WERI-Rb-1 (cell line): ENCODE measurements at regions not wholly inside any gene's neighbourhood (a gene's known extent, or its start where the extent isn't known, plus 50 kb on each side); places are given as distances from the start of the nearest gene placed in this dataset.

Experiments used
- DNase-seq: peaks from one replicate; pipeline ENCODE4 v3.0.0-alpha.2; 2020
- H3K27ac ChIP-seq: fragments of 250-450 bp; sonication (Bioruptor Pico); 2 replicates; pipeline ENCODE4 v1.5.1; 2020; ENCODE audit warnings: mild to moderate bottlenecking, moderate library complexity
- H3K27me3 ChIP-seq: fragments of 250-450 bp; sonication (Bioruptor Pico); 2 replicates; pipeline ENCODE4 v1.5.1; 2021; ENCODE audit warnings: mild to moderate bottlenecking, low read depth, moderate library complexity; ENCODE audit not compliant: insufficient read depth, severe bottlenecking
- H3K36me3 ChIP-seq: fragments of 250-450 bp; sonication (Bioruptor Pico); 2 replicates; pipeline ENCODE4 v1.5.1; 2020; ENCODE audit warnings: mild to moderate bottlenecking, moderate library complexity
- H3K4me3 ChIP-seq: 2 replicates; pipeline ENCODE4 v1.5.1; 2011; ENCODE audit warnings: low read depth, mild to moderate bottlenecking, control low read depth, low read length
- H3K9me3 ChIP-seq: fragments of 250-450 bp; sonication (Bioruptor Pico); 2 replicates; pipeline ENCODE4 v1.5.1; 2021; ENCODE audit warnings: mild to moderate bottlenecking, moderate library complexity; ENCODE audit not compliant: severe bottlenecking
- CTCF ChIP-seq: IDR thresholded peaks from 2 replicates; pipeline ENCODE4 v1.5.1; 2011; ENCODE audit warnings: low read depth, mild to moderate bottlenecking, control low read depth, inconsistent platforms, low read length

- Histone ChIP-seq H3K4me3 (no peak overlapping the region), H3K27ac (no peak overlapping the region), H3K36me3 (no peaks in the 10 kb centered on the region), H3K27me3 (no peaks in the 10 kb centered on the region), H3K9me3 (peaks cover 10% of the 10 kb centered on the region)
- no peak for DNase-seq
- TF ChIP-seq CTCF, result no peak
Observed at GRCh38 chr2:21748501-21748900, 624.7 kb downstream of the TDRD15 start.

- Histone ChIP-seq H3K36me3 (no peaks in the 10 kb centered on the region), H3K27me3 (no peaks in the 10 kb centered on the region), H3K9me3 (no peaks in the 10 kb centered on the region), H3K27ac (no peak overlapping the region), H3K4me3 (no peak overlapping the region)
- peak; percentile 36 for DNase-seq
- peak; percentile 60 for TF ChIP-seq CTCF
Observed at GRCh38 chr2:21754164-21754788, 630.5 kb downstream of the TDRD15 start.

- no peak for TF ChIP-seq CTCF
- no peaks in the 10 kb centered on the region for H3K36me3 ChIP-seq
- no peaks in the 10 kb centered on the region for H3K27me3 ChIP-seq
- DNase-seq, result no peak
- H3K9me3 ChIP-seq, result no peaks in the 10 kb centered on the region
- H3K27ac ChIP-seq, result no peak overlapping the region
- no peak overlapping the region for H3K4me3 ChIP-seq
Observed at GRCh38 chr2:21757805-21758430, 634.1 kb downstream of the TDRD15 start.

- Histone ChIP-seq H3K27ac (no peak overlapping the region), H3K27me3 (no peaks in the 10 kb centered on the region), H3K9me3 (no peaks in the 10 kb centered on the region), H3K4me3 (no peak overlapping the region), H3K36me3 (no peaks in the 10 kb centered on the region)
- DNase-seq, result no peak
- no peak for TF ChIP-seq CTCF
Observed at GRCh38 chr2:21759819-21760218, 636.1 kb downstream of the TDRD15 start.

- Histone ChIP-seq H3K4me3 (no peak overlapping the region), H3K36me3 (no peaks in the 10 kb centered on the region), H3K9me3 (no peaks in the 10 kb centered on the region), H3K27me3 (no peaks in the 10 kb centered on the region), H3K27ac (no peak overlapping the region)
- no peak for TF ChIP-seq CTCF
- DNase-seq, result no peak
Observed at GRCh38 chr2:21761361-21761760, 637.6 kb downstream of the TDRD15 start.

GRCh38 chr2:21763501-21763900 lies 639.7 kb downstream of the TDRD15 start:
- Histone ChIP-seq H3K27me3 (no peaks in the 10 kb centered on the region), H3K9me3 (no peaks in the 10 kb centered on the region), H3K27ac (no peak overlapping the region), H3K4me3 (no peak overlapping the region), H3K36me3 (no peaks in the 10 kb centered on the region)
- TF ChIP-seq CTCF, result no peak
- no peak for DNase-seq
